ENCODE measurements at regions not wholly inside any gene's neighbourhood (a gene's known extent, or its start where the extent isn't known, plus 50 kb on each side); places are given as distances from the start of the nearest gene placed in this dataset.

- TF ChIP-seq, protein P1, sequence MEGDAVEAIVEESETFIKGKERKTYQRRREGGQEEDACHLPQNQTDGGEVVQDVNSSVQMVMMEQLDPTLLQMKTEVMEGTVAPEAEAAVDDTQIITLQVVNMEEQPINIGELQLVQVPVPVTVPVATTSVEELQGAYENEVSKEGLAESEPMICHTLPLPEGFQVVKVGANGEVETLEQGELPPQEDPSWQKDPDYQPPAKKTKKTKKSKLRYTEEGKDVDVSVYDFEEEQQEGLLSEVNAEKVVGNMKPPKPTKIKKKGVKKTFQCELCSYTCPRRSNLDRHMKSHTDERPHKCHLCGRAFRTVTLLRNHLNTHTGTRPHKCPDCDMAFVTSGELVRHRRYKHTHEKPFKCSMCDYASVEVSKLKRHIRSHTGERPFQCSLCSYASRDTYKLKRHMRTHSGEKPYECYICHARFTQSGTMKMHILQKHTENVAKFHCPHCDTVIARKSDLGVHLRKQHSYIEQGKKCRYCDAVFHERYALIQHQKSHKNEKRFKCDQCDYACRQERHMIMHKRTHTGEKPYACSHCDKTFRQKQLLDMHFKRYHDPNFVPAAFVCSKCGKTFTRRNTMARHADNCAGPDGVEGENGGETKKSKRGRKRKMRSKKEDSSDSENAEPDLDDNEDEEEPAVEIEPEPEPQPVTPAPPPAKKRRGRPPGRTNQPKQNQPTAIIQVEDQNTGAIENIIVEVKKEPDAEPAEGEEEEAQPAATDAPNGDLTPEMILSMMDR (IDR thresholded peaks at IDR 0.05): no peak
- TF ChIP-seq POLR2A (IDR thresholded peaks at IDR 0.05; ENCODE audit: low read depth) (no peak), POLR2AphosphoS5 (IDR thresholded peaks at IDR 0.05) (no peak), EP300 (IDR thresholded peaks at IDR 0.05) (no peak)
Measured at GRCh38 chr2:47241715-47242114, 65.4 kb upstream of the CALM2 start.

Measured in esophagus muscularis mucosa (tissue), 4 donors.